ENCODE measurements at regions not wholly inside any gene's neighbourhood (a gene's known extent, or its start where the extent isn't known, plus 50 kb on each side); places are given as distances from the start of the nearest gene placed in this dataset.

DNA sequence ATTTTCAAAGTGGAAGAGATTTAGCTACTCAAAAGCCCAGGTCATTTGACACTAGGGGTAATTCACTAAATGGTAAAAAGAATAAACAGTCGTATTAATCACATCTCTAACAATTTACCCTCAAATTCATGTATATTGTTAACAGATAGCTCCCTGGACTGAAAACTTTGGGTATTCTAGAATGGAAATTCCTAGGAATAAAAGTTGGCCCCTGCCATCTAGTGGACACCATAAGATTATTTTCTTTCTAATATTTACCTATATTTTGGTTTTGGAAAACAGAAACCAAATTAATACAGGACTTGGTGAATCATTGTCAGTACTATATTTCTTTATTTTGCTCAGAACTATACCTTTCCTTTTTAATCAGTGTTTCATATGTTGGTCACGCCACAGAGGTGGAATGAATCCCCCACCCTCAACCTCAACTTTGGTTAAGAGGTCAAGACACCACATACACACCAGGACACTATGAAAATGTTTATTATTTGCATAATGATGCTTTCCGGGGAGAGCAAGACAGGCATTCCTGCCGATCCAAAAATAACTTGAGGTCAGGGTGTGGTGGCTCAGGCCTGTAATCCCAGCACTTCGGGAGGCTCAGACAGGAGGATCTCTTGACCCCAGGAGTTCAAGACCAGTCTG lies 96.2 kb upstream of the APOOL start:
- Histone ChIP-seq H3K4me3 (ENCODE audit: low read depth, low read length) (no peak overlapping the region), H3K9me3 (ENCODE audit: control insufficient read depth, insufficient read depth, low read length) (no peaks in the 10 kb centered on the region), H3K27ac (ENCODE audit: low read depth, low read length) (no peak overlapping the region), H3K27me3 (ENCODE audit: control insufficient read depth, insufficient read depth, low read length) (no peaks in the 10 kb centered on the region)
- CTCF ChIA-PET = interaction anchor here (0.9 to 2.7 kb wide), 6 partner anchors 14 to 991 kb away, joined by 3 to 27 read pairs (median 5); no protein-coding TSS in a partner anchor
- TF ChIP-seq, protein P1, sequence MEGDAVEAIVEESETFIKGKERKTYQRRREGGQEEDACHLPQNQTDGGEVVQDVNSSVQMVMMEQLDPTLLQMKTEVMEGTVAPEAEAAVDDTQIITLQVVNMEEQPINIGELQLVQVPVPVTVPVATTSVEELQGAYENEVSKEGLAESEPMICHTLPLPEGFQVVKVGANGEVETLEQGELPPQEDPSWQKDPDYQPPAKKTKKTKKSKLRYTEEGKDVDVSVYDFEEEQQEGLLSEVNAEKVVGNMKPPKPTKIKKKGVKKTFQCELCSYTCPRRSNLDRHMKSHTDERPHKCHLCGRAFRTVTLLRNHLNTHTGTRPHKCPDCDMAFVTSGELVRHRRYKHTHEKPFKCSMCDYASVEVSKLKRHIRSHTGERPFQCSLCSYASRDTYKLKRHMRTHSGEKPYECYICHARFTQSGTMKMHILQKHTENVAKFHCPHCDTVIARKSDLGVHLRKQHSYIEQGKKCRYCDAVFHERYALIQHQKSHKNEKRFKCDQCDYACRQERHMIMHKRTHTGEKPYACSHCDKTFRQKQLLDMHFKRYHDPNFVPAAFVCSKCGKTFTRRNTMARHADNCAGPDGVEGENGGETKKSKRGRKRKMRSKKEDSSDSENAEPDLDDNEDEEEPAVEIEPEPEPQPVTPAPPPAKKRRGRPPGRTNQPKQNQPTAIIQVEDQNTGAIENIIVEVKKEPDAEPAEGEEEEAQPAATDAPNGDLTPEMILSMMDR (IDR thresholded peaks at IDR 0.05; ENCODE audit: low read depth, low read length) = peak; percentile 34
- no peak for DNase-seq (ENCODE audit: low read depth, low spot score)
- POLR2A ChIA-PET = no interaction called here

DNA sequence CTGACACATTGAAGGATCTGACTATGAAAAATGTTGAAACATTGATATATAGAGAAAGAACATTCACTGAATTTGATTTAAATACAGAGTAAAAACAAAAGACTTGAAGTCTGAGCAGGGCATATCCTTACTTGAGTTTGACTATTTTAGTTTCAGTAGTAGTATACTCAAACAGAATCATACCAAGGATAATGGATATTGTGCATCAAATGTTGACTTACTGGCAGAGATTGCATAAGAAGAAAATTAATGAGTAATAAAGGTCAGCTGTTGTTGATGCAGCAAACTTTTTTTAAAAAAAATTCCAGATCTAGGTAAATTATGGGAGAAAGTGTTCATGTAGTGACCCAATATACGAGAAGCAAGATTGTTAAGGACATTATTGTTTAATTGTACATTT lies 94.5 kb upstream of the APOOL start:
- no peaks in the 10 kb centered on the region for H3K27me3 ChIP-seq (ENCODE audit: control insufficient read depth, insufficient read depth, low read length)
- DNase-seq (ENCODE audit: low read depth, low spot score) = no peak
- no peak overlapping the region for H3K4me3 ChIP-seq (ENCODE audit: low read depth, low read length)
- TF ChIP-seq, protein P1 (IDR thresholded peaks at IDR 0.05; ENCODE audit: low read depth, low read length) = no peak
- ChIA-PET CTCF (interaction anchor here (0.7 kb wide), 1 partner anchor 179 kb away, joined by 3 read pairs; no protein-coding TSS in a partner anchor), POLR2A (no interaction called here)
- H3K9me3 ChIP-seq (ENCODE audit: control insufficient read depth, insufficient read depth, low read length) = no peaks in the 10 kb centered on the region
- no peak overlapping the region for H3K27ac ChIP-seq (ENCODE audit: low read depth, low read length)

DNA sequence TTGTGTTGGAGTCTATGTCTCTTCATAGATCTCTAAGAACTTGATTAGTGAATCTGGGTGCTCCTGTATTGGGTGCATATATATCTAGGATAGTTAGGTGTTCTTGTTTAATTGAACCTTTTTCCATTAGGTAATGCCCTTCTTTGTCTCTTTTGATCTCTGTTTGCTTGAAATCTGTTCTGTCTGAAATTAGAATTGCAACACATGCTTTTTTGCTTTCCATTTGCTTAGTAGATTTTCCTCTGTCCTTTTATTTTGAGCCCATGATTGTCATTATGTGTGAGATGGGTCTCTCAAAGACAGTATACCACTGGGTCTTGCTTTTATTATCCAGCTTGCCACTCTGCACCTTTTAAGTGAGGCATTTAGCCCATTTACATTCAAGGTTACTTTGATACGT lies 79.1 kb upstream of the APOOL start:
- POLR2A ChIA-PET = no interaction called here

DNA sequence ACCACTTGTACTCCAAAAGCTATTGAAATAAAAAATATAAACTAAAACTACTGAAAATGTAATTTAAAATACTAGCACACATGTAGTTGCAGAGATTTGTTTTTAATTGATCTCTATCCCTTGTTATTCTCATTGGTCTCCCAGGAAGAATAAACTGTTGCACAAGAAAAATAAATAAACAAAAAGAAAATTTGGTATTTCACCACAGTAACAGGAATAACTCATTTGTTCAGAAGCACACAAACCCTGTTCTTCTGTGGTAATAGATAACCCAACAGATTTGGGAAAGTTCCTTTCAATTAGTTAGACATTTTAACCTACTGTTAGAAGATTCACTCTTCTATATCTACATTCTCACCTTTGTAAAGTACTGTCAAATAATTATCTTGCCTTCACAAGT lies 70.9 kb upstream of the APOOL start:
- Histone ChIP-seq H3K9me3 (ENCODE audit: control insufficient read depth, insufficient read depth, low read length) (no peaks in the 10 kb centered on the region; the same call in 1 of the 2 replicates), H3K4me3 (ENCODE audit: low read depth, low read length) (no peak overlapping the region), H3K27ac (ENCODE audit: low read depth, low read length) (no peak overlapping the region), H3K27me3 (ENCODE audit: control insufficient read depth, insufficient read depth, low read length) (no peaks in the 10 kb centered on the region)
- ChIA-PET CTCF (no interaction called here), POLR2A (no interaction called here)
- TF ChIP-seq, protein P1 (IDR thresholded peaks at IDR 0.05; ENCODE audit: low read depth, low read length) = no peak
- DNase-seq (ENCODE audit: low read depth, low spot score) = no peak

More for the DNA sequence above, 79.1 kb upstream of the APOOL start:
- DNase-seq (ENCODE audit: low read depth, low spot score) = no peak
- Histone ChIP-seq H3K27ac (ENCODE audit: low read depth, low read length) (no peak overlapping the region), H3K4me3 (ENCODE audit: low read depth, low read length) (no peak overlapping the region), H3K9me3 (ENCODE audit: control insufficient read depth, insufficient read depth, low read length) (no peaks in the 10 kb centered on the region), H3K27me3 (ENCODE audit: control insufficient read depth, insufficient read depth, low read length) (no peaks in the 10 kb centered on the region)
- CTCF ChIA-PET = no interaction called here
- TF ChIP-seq, protein P1 (IDR thresholded peaks at IDR 0.05; ENCODE audit: low read depth, low read length) = no peak

DNA sequence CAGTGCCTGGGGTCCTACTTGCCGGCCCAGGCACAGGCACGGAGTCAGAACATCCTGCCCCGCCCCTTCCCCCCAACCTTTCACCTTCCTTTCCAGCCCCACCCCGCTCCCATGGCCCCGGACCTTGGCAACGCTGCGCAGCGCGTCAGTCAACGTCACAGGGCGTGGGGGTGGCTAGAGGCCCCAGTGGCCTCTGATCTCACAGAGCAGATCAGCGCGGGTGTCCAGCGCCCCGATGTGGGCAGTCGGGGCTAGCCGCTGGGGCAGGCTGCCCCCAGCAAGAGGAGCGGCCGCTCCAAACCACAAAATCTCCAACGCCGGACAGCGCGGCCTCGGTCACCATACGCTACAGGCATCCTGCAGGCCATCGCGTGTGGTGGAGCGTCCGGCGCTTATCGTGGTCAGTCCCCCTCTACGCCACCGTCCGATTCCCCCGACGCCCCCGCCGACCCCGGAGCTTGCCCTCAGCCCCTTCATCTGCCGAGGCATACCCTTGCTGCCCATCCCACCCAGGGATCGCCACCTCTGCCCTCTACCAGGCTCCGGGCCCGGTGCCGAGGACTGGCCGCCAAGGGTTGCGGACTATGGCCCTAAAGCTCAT lies 69.6 kb upstream of the APOOL start:
- POLR2A ChIA-PET = no interaction called here
- TF ChIP-seq, protein P1 (IDR thresholded peaks at IDR 0.05; ENCODE audit: low read depth, low read length) = no peak
- H3K9me3 ChIP-seq (ENCODE audit: control insufficient read depth, insufficient read depth, low read length) = no peaks in the 10 kb centered on the region; the same call in 1 of the 2 replicates
- no peak for DNase-seq (ENCODE audit: low read depth, low spot score)
- CTCF ChIA-PET = no interaction called here
- no peaks in the 10 kb centered on the region for H3K27me3 ChIP-seq (ENCODE audit: control insufficient read depth, insufficient read depth, low read length)
- no peak overlapping the region for H3K4me3 ChIP-seq (ENCODE audit: low read depth, low read length)
- no peak overlapping the region for H3K27ac ChIP-seq (ENCODE audit: low read depth, low read length)
